GM11168 (cell line): ENCODE measurements at regions not wholly inside any gene's neighbourhood (a gene's known extent, or its start where the extent isn't known, plus 50 kb on each side); places are given as distances from the start of the nearest gene placed in this dataset.

ENCODE experiments used
- in situ Hi-C: fragments of 300-500 bp; cut with MboI; formaldehyde crosslinking; loops from one replicate; pipeline ENCODE4 v1.12.0; 2022; ENCODE audit warnings: low sequenced_read_pairs; ENCODE audit not compliant: unreplicated experiment

DNA sequence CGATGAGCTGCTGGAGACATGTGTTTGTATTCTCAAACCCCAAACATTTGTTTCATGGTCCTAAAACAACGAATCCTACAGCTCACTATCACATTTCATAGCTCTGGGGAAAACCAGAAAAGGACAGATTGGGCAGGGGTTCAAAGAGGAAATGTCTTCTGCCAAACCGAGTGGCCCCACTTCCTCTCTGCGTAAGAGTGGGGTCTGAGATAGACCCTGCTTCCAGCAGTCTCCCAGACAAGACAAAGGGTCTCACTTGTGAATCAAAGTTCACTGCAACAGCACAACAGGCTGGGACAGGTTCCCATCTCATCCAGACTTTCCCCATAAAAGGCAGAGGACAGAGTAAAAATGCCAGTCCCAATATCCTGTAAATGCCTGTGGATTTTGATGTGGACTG is 276.2 kb upstream of the SLC24A2 start:
- in situ Hi-C loops = no loop called here

DNA sequence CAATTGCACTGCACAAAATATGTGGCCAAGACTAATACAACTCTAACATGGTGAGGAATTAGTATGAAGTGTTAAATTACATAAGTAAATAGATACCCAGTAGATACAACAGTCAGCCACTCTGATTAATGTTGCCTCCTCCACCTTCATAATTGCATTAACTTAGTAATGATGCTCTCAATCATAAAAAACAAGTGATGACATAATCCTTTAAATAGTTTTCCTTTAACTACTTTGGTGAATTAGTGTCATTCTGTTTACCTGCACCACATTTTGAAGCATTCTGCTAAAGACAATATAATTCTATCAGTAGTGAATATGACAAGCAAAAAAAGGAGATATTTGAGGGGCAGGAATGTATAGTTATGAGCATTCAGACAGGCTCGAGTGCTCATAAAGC is 265.9 kb upstream of the SLC24A2 start:
- in situ Hi-C loops = no loop called here

DNA sequence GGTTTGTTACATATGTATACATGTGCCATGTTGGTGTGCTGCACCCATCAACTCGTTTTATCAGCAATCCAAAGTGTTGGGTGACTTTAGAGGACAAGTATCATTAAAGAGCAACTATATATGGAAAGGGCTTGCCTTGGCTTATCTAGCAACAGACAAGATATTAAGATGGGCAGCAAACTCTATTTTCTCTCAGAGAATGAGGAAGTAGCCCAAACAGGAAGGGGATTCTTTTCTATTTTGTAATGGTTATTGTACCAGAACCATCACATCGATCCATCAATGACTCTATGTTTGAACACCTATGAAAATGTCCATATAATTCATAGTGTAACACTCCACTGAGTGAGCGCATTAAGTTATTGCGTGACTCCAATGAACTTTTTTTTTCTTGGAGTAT is 260.1 kb upstream of the SLC24A2 start:
- in situ Hi-C loops = no loop called here

DNA sequence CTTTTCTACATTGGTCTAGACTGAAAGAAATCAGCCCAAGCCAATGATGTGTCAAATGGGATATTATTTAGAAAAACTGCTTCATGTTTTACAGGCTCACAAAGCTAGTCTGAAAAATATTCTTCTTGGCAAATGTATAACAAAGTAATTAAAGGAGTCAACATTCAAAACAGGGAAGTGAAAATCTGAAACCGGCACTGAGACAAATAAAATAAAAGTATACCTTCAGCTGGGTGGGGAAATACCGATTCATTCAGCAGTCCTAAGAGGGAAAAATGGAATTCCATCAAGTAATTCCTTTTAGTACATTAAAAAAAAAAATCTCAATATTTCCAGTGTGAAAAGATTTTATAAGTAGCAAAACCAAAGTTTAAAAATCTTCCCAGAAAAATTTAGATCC is 259.6 kb upstream of the SLC24A2 start:
- in situ Hi-C loops = no loop called here

DNA sequence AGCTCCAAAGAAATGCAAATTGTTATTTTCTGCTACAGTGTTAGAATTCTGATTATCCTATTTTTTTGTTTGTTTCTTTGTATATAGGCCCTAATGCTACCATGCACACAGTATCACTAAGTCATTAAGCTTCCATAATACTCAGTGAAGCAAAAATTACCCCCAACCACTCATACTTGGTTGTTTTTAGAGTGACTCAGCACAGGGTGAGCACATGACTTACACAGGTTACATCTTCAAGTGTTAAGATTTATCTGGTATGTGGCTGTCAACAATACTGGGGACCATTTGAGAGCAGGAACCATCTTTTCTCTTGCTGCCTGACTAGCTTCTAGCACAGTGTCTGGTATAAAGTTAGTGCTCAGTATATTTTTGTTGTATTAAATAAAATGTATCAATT is 255.8 kb upstream of the SLC24A2 start:
- in situ Hi-C loops = no loop called here

DNA sequence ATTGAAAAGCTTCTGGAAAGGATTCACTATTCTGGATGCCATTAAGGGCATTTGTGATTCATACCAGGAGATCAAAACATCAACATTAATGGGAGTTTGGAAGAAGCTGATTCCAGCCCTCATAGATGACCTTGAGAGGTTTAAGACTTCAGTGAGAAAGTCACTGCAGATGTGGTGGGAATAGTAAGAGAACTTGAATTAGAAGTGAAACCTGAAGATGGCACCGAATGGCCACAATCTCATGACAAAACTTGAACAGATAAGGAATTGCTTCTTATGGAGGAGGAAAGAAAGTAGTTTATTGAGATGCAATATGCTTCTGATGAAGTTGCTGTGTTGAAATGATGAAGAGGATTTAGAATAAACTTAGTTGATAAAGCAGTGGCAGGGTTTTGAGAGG is 254.6 kb upstream of the SLC24A2 start:
- in situ Hi-C loops = no loop called here

DNA sequence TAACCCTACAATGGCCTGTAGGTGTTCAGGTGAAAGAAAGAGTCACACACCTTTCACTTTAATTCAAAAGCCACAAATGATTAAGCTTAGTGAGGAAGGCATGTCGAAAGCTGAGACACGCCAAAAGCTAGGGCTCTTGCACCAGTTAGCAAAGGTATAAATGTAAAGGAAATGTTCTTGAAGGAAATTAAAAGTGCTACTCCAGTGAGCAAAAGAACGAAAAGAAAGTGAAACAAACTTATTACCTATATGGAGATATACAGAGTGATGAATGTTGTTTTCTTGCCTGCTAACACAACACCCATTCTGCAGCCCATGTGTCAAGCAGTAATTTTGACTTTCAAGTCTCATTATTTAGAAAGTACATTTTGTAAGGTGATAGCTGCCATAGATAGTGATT is 254.2 kb upstream of the SLC24A2 start:
- in situ Hi-C loops = no loop called here

DNA sequence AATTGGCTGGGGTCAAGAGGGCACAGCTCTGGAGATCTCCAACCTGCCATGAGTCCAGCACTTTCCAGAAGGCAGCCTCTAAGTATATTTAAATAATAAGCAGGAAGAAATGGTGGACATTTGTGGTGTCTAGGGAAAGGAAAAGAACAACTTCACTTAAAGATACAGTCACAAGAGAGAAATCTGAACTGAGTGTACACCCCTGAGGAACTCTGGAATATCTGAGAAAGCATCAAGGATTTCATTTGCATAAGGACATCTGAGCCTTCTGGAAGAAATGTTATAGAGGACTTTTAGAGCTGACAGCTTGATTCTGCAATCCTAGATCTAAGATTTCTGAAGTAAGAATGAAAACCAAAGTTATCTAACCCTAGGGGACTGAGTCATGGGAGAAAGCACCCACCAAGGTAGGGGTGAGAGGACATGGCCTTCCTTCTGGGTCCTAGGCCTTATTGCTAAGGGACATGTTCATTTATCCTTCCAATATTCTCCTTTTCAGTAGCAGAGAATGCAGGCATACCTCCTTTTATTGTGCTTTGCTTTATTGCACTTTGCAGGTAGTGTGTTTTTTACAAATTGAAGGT is 253.4 kb upstream of the SLC24A2 start:
- in situ Hi-C loops = no loop called here

DNA sequence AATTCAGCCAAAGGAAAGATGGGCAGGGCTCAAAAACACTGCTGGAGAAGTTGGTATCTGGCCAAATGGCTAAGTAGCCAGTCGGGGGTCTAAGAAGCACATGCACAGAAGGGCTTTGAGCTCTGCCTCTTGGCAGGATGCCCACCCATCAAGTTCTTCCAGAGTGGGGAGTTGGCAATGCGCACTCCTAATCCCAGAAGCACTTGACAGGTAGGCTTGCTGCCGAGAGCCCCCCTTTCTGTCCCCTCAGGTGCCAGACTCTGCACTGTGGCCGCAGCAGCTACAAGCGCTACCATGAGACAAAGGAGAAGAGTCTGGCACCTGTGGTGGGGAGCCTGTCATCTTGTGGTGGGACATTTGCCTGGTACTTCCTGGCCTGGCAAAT is 252.9 kb upstream of the SLC24A2 start:
- in situ Hi-C loops = no loop called here

DNA sequence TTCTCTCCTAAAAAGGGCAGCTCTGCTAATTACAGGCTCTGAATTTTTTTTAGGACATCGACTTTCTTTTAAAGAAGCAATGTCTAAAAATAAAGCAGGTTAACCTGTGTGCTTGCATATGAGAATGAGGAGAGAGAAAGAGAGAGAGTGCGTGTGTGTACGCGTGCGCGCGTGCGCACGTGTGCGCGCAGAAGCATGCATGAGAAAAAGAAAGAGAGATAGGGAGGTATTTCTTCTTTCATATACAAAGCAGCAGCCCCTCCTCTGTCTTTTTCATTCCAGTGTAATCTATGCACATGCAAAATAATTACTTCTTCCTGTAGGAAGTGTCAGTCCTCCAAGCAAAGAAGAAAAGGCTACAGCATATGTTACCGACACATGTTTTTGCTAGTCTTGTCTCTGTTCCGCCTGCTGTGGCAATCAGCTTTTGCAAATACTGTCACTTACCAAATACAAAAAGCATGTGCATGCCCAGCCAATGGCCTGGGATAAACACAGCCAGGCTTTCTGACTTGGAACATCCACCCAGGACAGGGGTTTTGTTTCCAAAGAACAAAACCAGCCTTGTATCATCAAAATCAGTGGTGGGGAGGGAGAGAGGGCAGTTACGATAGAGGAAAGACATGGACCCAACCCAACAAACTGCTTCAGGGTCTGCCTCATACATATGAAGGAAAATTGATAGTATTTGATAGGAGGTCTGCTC is 252.3 kb upstream of the SLC24A2 start:
- in situ Hi-C loops = no loop called here

DNA sequence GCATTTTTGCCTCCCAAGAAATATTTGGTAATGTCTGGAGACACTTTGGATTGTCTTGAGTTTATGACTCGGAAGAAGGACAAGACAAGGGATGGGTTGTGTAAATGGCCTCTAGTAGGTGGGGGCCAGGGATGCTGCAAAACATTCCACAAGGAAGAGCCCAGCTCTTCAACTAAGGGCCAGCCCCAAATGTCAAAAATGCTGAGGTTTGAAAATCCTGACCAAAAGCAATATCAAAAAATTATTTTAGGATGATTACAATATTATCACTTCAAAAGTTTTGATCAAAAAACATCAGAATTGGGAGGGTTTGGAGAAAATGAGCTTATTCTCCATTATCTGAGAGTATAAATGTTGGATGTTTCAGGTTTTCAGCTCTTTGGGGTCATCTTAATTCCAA is 248.9 kb upstream of the SLC24A2 start:
- in situ Hi-C loops = no loop called here

DNA sequence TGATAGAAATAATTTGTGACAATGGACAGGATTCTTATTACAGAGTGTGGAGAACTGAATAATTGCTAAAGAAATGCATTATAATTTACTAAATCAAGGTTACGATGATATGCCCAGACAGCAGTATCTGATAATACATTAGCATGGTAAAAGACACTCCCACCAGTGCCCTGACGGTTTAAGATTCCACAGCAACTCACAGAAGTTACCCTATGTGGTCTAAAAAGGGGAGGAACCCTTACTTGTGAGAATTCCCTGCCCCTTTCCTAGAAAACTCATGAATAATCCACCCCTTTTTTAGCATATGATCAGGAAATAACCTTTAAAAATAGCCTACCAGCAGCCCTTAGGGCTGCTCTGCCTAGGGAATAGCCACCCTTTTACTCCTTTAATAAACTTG is 244.7 kb upstream of the SLC24A2 start:
- in situ Hi-C loops = no loop called here

DNA sequence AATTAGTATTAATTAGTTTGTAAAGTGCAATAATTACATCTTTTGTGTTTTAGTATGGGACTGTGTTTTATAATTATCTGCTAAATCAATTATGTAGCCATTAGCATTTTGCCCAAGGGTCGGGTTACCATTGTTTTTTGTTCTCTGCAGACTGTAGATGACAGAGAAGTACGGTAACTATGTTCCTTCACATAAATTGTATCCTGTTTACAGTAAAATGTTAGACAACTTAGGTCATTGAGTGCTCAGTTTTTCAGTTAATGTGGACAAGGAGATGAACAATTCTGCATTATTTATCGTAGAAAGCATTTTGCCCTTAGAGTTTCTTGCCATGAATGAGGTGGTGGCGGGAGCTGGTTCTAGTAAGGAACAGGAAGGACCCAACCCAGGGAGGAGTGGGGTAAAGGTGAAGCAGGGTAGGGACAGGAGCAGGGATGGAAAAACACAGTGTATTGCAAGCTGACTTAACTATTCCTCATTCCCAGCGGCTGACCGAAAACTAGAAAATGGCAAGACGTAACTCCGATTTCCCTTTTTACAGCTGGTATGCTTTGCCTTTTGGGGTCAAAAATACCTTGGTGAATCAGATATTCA is 243.7 kb upstream of the SLC24A2 start:
- in situ Hi-C loops = no loop called here

DNA sequence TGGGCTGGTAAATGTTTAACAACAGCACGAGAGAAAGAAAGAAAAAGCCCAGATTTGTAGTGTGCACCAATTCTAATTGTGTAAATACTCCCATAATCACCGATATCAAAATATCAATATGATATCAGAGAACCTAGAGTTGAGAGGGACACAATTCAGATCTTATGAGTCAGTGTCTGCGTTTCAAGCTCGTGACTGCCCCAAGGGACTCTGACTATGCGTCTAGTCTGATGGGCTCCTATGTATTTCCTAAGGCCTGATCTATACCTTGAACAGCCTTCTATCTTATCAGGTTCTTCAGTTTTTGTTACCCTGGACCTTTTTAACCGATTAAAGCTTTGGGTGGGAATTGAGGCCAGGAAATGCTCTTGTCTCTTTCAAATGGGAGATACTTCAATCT is 243.0 kb upstream of the SLC24A2 start:
- in situ Hi-C loops = no loop called here

DNA sequence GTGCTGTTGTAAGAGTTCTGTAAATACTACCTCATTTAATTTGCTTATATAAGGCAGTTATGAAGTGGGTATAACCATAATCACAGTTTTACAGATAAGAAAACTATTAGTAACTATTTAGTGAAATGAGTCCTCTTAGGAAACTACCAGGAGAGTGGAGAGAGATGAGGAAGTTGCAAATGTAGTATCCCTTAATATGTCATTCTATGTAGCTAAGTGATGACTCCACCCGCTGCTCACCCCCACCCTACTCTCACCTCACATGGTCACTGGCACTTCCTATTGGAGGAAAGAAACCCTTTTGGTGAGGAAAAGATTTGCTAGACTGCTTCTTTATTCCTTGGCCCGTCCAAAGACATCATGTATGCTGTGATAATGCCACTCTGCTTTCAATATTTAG is 241.8 kb upstream of the SLC24A2 start:
- in situ Hi-C loops = no loop called here

DNA sequence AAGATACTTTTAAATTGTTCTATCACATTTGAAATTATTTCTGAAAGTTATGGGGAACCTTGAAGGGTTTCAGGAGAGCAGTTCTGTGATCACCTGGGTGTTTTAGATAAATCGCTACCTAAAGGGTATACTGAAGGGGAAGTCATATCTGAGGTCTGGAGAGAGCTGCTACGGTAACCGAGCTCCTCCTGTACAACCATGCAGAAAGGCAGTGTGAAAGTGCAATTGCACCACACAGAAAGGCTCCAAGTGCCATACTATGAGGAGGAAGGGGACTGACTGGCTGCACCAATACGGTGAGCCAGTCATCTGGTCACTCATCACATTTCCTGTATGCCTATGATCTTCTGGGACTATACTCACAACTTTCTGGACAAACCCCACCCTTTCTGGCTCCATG is 241.4 kb upstream of the SLC24A2 start:
- in situ Hi-C loops = no loop called here

DNA sequence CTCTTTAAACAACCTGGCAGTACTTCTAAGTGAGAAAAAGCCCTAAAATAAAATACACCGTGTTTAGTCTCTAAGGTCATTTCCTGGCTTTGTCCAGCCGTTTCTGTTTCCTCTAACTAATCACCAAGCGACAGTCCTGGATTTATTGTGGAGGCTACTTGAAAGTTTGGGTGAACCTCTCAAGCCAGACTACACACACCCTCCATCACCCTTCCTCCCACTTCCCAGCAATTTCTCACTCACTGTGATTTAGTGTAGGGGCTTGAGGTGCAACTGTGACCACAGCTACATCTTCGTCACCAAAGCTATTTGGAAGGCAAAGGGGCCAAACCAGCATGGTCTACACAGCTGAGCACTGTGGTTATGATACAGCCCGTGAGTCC is 240.0 kb upstream of the SLC24A2 start:
- in situ Hi-C loops = no loop called here

DNA sequence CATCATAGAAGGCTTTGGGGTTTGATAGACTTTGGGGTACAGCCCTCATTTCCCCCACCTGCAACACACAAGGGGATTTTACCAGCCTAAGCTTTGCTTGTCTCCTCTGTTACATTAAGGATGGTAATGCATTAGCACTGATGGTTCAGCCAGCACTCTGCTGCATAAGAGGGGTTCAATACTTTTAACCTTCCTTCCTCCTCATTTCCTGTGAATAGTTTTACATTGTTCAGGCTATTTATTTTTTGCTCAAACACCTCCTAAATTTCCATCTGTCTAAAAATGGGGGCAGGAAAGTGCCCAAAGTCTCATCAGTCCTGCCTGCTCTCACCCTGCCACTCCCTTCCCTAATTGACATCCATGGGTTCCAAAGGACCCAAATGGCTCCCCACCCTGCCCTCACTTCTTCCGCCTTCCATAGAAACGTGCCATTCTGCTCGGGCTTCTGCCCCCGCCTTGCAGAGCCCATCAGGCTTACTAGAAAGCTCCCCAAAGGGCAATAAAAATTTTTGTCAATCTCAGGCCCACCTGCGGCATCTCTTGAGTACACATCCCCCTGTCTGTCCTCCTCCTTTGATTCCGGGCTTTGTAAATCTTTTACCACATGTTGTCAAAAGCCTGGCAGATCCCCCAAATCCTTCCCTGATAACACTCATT is 239.5 kb upstream of the SLC24A2 start:
- in situ Hi-C loops = no loop called here

DNA sequence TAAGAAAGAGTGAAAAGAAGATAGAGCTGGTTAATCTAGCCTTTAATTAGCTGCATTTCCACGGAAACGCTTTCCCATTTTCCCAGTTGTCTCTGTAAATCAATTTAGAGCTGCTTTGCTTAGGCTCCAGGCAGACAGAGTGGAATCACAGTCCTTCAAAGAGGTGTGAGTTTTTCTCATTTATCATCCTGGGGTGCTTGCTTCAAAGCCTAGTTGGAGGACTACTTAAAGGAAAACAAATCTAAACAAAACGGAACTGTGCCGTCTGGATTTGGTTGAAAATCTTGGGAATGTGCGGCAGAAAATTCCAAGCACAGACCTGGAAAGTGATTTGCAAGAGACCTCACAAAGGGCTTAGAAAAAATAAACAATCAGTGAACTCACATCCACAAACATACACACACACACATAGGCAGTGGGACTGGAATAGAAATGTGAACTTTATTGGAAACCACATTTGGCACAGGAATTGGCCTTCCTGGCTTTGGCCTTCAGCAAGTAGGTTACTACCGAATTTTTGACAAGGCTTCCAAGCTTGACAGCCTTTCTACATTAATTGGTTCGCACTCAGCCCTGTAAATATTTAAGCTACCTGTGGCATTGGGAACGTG is 235.2 kb upstream of the SLC24A2 start:
- in situ Hi-C loops = no loop called here

DNA sequence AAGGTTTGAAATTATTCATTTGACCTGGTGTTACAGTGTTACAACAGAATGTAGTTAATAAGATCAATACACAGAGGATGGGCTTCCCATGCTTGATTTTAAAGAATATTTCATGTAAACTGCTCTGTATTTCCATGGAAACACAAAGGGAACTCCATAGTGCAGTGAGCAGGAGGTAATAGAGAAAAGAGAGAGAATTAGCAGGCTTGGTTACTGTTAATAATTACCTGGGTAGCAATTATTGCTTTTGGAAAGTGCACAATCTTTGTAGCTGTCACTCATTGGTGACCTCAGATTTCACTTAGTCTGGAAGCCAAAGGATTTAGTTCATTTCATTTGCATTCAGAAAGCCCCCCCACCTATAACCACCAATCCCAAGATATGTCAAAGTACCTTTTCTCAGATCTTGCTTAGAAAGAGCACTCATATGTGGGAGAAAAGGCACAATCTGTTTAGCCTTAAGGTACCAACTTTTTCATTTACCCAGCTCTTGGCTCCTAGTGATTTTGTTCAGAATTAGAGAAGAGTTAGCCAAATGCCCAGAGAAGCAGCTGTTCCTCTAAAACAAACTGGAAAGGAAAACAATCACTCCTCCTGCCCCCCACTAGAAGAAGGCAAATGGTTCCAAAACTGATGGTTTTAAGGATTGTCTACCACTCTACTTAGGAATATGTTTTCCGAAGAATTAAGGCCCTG is 234.5 kb upstream of the SLC24A2 start:
- in situ Hi-C loops = no loop called here

DNA sequence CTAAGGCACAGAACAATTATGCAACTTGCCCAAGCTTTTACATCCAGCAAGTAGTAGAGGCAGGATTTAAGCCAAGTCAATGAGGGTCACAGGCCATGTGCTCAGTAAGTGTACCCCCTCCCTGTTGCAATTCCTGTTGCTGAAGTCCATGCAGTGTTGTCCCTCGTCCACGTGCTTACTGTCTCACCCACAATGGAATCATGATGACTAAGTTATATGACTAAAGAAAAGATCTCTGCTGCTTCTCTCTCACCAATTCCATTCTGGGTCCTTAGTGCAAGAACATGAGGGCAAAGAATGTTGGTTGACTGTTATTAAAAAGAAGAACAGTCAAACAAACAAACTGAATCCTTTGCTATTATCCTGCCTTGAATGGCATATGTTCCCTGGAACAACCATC is 233.6 kb upstream of the SLC24A2 start:
- in situ Hi-C loops = no loop called here
